Endodermal cell (in vitro differentiated cells): ENCODE measurements at regions not wholly inside any gene's neighbourhood (a gene's known extent, or its start where the extent isn't known, plus 50 kb on each side); places are given as distances from the start of the nearest gene placed in this dataset.

Experiments
- DNase-seq: peaks from one replicate; pipeline ENCODE4 v3.0.0-alpha.2; 2017
- H3K27ac ChIP-seq: 2 replicates; pipeline ENCODE4 v1.5.1; 2013; ENCODE audit warnings: mild to moderate bottlenecking, low read depth, low read length, moderate library complexity
- H3K27me3 ChIP-seq: 2 replicates; pipeline ENCODE4 v1.6.1; 2013; ENCODE audit warnings: mild to moderate bottlenecking, low read length, moderate library complexity; ENCODE audit not compliant: insufficient read depth, control insufficient read depth, poor library complexity, severe bottlenecking
- H3K36me3 ChIP-seq: 2 replicates; pipeline ENCODE4 v1.7.0; 2013; ENCODE audit warnings: mild to moderate bottlenecking, low read length, moderate library complexity; ENCODE audit not compliant: control insufficient read depth, insufficient read depth
- H3K4me1 ChIP-seq: one replicate; pipeline ENCODE4 v1.7.0; 2013; ENCODE audit warnings: low read length; ENCODE audit not compliant: control insufficient read depth, insufficient read depth
- H3K4me3 ChIP-seq: 2 replicates; pipeline ENCODE4 v1.5.1; 2013; ENCODE audit warnings: mild to moderate bottlenecking, low read length, moderate library complexity
- H3K9ac ChIP-seq: 2 replicates; pipeline ENCODE4 v1.6.1; 2013; ENCODE audit warnings: mild to moderate bottlenecking, low read length, moderate library complexity; ENCODE audit not compliant: poor library complexity, severe bottlenecking; ENCODE audit errors: extremely low read depth
- H3K9me3 ChIP-seq: 2 replicates; pipeline ENCODE4 v1.6.1; 2013; ENCODE audit warnings: mild to moderate bottlenecking, low read length, moderate library complexity; ENCODE audit not compliant: control insufficient read depth
- H3K27ac Mint-ChIP-seq: 2 replicates; pipeline ENCODE4 v1.8.0; 2020; ENCODE audit warnings: mixed read lengths
- H3K27me3 Mint-ChIP-seq: 2 replicates; pipeline ENCODE4 v1.8.0; 2021; ENCODE audit warnings: mild to moderate bottlenecking, mixed read lengths; ENCODE audit not compliant: insufficient read depth
- H3K36me3 Mint-ChIP-seq: 2 replicates; pipeline ENCODE4 v1.8.0; 2020; ENCODE audit warnings: low read depth, mixed read lengths
- H3K4me1 Mint-ChIP-seq: 2 replicates; pipeline ENCODE4 v1.8.0; 2020; ENCODE audit warnings: mixed read lengths
- H3K4me3 Mint-ChIP-seq: 2 replicates; pipeline ENCODE4 v1.8.0; 2020; ENCODE audit warnings: mild to moderate bottlenecking, moderate library complexity, mixed read lengths
- H3K9me3 Mint-ChIP-seq: 2 replicates; pipeline ENCODE4 v1.8.0; 2020; ENCODE audit warnings: mild to moderate bottlenecking, mixed read lengths
- CTCF ChIP-seq: fragments of 200-600 bp; sonication (generic); conservative IDR thresholded peaks from 2 replicates; pipeline ENCODE4 v1.5.0; 2021; ENCODE audit warnings: antibody characterized with exemption, mild to moderate bottlenecking
- WGBS, 2 experiments: methylation state at CpG; one replicate each; pipeline versions ENCODE4 v1.1.5 to v1.1.7; 2013; ENCODE audit warnings: missing lambda C conversion rate in 2 of 2, mixed read lengths in 1 of 2; ENCODE audit not compliant: insufficient coverage in 1 of 2, insufficient read length in 1 of 2; 5-methylcytosine and 5-hydroxymethylcytosine counted together

GRCh38 chr17:77712578-77712977, 245.9 kb upstream of the TNRC6C start:
- H3K4me1 ChIP-seq, result no peaks in the 10 kb centered on the region
- TF ChIP-seq CTCF, result no peak
- H3K9me3 Mint-ChIP-seq, result peaks cover 31% of the 10 kb centered on the region
- H3K36me3 Mint-ChIP-seq, result no peaks in the 10 kb centered on the region
- H3K9ac ChIP-seq, result no peak overlapping the region
- peaks cover 21% of the 10 kb centered on the region for H3K9me3 ChIP-seq
- H3K27me3 ChIP-seq, result no peaks in the 10 kb centered on the region
- peak; percentile 5 for DNase-seq
- H3K4me3 ChIP-seq, result no peak overlapping the region
- no peak overlapping the region for H3K27ac Mint-ChIP-seq
- no peaks in the 10 kb centered on the region for H3K36me3 ChIP-seq
- no peaks in the 10 kb centered on the region for H3K4me1 Mint-ChIP-seq
- no peak overlapping the region for H3K4me3 Mint-ChIP-seq
- no peak overlapping the region for H3K27ac ChIP-seq
- peaks cover 2% of the 10 kb centered on the region for H3K27me3 Mint-ChIP-seq

- Histone ChIP-seq H3K4me3 (no peak overlapping the region), H3K9ac (no peak overlapping the region), H3K27ac (no peak overlapping the region), H3K36me3 (no peaks in the 10 kb centered on the region), H3K9me3 (peaks cover 21% of the 10 kb centered on the region), H3K4me1 (no peaks in the 10 kb centered on the region), H3K27me3 (no peaks in the 10 kb centered on the region)
- TF ChIP-seq CTCF, result no peak
- 72% methylated on average over 1 of the region's 1 CpG; no CpG with 5 or more reads in 1 of the 2 experiments for WGBS, 2 experiments
- H3K27me3 Mint-ChIP-seq, result peaks cover 1% of the 10 kb centered on the region
- no peak overlapping the region for H3K27ac Mint-ChIP-seq
- no peak overlapping the region for H3K4me3 Mint-ChIP-seq
- DNase-seq, result peak; percentile 32
- no peaks in the 10 kb centered on the region for H3K36me3 Mint-ChIP-seq
- H3K9me3 Mint-ChIP-seq, result peaks cover 34% of the 10 kb centered on the region
- no peaks in the 10 kb centered on the region for H3K4me1 Mint-ChIP-seq
Observed at GRCh38 chr17:77716289-77716926, 242.1 kb upstream of the TNRC6C start.

- DNase-seq, result peak; percentile 37
- H3K27me3 ChIP-seq, result no peaks in the 10 kb centered on the region
- Mint-ChIP-seq H3K27me3 (peaks cover 1% of the 10 kb centered on the region), H3K4me1 (no peaks in the 10 kb centered on the region), H3K27ac (no peak overlapping the region), H3K4me3 (no peak overlapping the region), H3K36me3 (no peaks in the 10 kb centered on the region), H3K9me3 (peaks cover 32% of the 10 kb centered on the region)
- no peaks in the 10 kb centered on the region for H3K4me1 ChIP-seq
- H3K9ac ChIP-seq, result no peak overlapping the region
- 92 to 98% methylated on average over 5 to 11 of the region's 11 CpGs for WGBS, 2 experiments
- no peak overlapping the region for H3K27ac ChIP-seq
- peaks cover 21% of the 10 kb centered on the region for H3K9me3 ChIP-seq
- TF ChIP-seq CTCF, result no peak
- no peak overlapping the region for H3K4me3 ChIP-seq
- H3K36me3 ChIP-seq, result no peaks in the 10 kb centered on the region
Observed at GRCh38 chr17:77717941-77718668, 240.4 kb upstream of the TNRC6C start.
